ENCODE measurements at regions not wholly inside any gene's neighbourhood (a gene's known extent, or its start where the extent isn't known, plus 50 kb on each side); places are given as distances from the start of the nearest gene placed in this dataset.

DNA sequence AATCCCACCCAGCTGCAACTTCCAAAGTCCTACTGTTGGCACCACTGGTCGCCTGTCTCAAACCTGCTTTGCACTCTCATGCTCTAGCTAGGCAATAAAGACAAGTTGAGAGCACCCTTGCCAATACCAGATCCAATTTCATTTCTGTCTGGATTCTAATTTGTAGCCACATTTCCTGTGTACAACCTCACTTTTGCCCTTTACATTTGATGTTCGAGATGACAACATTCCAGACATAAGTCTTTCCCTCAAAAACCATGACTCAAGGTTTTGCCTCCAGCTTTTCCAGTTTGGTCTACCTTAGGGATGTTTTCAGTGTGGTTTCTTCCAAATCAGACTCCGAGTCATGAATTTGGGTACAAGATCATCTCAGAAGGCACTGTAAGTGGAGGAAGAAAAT is 309.0 kb downstream of the GPAM start:
- CTCF ChIA-PET, result no interaction called here
- no peaks in the 10 kb centered on the region for H3K9me3 ChIP-seq (ENCODE audit: insufficient read depth, low read depth)
- intact Hi-C loops (cut with micrococcal nuclease; ENCODE audit: unreplicated experiment), result no loop called here

DNA sequence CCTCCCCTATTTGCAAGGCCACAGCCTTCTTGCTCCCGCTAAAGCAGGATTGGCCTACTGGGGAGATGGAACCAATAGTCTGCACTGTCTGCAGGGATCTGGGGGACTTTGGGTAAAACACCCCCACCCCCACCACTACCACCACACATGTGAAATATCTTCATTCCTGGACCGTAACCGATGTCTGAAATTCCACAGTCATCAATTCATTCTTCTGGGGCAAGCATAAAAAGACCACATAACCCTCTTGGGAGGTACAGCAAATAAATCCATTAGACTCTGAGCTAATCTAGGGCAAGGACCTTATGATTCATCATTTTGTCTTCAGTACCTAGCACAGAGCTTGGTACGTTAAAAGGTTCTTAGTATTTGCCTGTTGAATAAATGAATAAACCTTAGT is 307.8 kb downstream of the GPAM start:
- H3K27me3 ChIP-seq (ENCODE audit: insufficient read depth, low read depth), result no peaks in the 10 kb centered on the region
- CTCF ChIA-PET, result no interaction called here
- H3K27ac ChIP-seq, result no peak overlapping the region
- no peak overlapping the region for H2AFZ ChIP-seq
- no peaks in the 10 kb centered on the region for H4K20me1 ChIP-seq (ENCODE audit: insufficient read depth)
- no peaks in the 10 kb centered on the region for H3K4me1 ChIP-seq (replicated peaks; ENCODE audit: insufficient read depth)
- no peak for DNase-seq
- no peaks in the 10 kb centered on the region for H3K9me2 ChIP-seq (ENCODE audit: insufficient read depth)
- intact Hi-C loops (cut with micrococcal nuclease; ENCODE audit: unreplicated experiment), result no loop called here
- H3K79me2 ChIP-seq (ENCODE audit: low read depth), result no peaks in the 10 kb centered on the region
- BruUV-seq (replicated peaks), result no TSS peak
- no peak overlapping the region for H3K4me3 ChIP-seq
- POLR2A ChIA-PET (ENCODE audit: unreplicated experiment), result no interaction called here
- no peak overlapping the region for H3K4me2 ChIP-seq
- no peaks in the 10 kb centered on the region for H3K9me3 ChIP-seq (ENCODE audit: insufficient read depth, low read depth)
- TF ChIP-seq, protein P1, sequence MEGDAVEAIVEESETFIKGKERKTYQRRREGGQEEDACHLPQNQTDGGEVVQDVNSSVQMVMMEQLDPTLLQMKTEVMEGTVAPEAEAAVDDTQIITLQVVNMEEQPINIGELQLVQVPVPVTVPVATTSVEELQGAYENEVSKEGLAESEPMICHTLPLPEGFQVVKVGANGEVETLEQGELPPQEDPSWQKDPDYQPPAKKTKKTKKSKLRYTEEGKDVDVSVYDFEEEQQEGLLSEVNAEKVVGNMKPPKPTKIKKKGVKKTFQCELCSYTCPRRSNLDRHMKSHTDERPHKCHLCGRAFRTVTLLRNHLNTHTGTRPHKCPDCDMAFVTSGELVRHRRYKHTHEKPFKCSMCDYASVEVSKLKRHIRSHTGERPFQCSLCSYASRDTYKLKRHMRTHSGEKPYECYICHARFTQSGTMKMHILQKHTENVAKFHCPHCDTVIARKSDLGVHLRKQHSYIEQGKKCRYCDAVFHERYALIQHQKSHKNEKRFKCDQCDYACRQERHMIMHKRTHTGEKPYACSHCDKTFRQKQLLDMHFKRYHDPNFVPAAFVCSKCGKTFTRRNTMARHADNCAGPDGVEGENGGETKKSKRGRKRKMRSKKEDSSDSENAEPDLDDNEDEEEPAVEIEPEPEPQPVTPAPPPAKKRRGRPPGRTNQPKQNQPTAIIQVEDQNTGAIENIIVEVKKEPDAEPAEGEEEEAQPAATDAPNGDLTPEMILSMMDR (conservative IDR thresholded peaks at IDR 0.05), result no peak
- TF ChIP-seq EZH2 (IDR thresholded peaks at IDR 0.05; ENCODE audit: low read depth), result no peak
- H3K36me3 ChIP-seq (ENCODE audit: low read depth), result no peaks in the 10 kb centered on the region
- no peaks in the 10 kb centered on the region for H3F3A ChIP-seq (ENCODE audit: insufficient read depth, low read depth)

More for the DNA sequence above, 309.0 kb downstream of the GPAM start:
- POLR2A ChIA-PET (ENCODE audit: unreplicated experiment), result no interaction called here
- no peaks in the 10 kb centered on the region for H3K4me1 ChIP-seq (replicated peaks; ENCODE audit: insufficient read depth)
- H2AFZ ChIP-seq, result no peak overlapping the region
- H3F3A ChIP-seq (ENCODE audit: insufficient read depth, low read depth), result no peaks in the 10 kb centered on the region
- no peak for TF ChIP-seq EZH2 (IDR thresholded peaks at IDR 0.05; ENCODE audit: low read depth)
- TF ChIP-seq, protein P1 (conservative IDR thresholded peaks at IDR 0.05), result no peak
- H3K27me3 ChIP-seq (ENCODE audit: insufficient read depth, low read depth), result no peaks in the 10 kb centered on the region
- H3K79me2 ChIP-seq (ENCODE audit: low read depth), result no peaks in the 10 kb centered on the region
- H3K4me2 ChIP-seq, result no peak overlapping the region
- H3K27ac ChIP-seq, result no peak overlapping the region
- no peaks in the 10 kb centered on the region for H3K9me2 ChIP-seq (ENCODE audit: insufficient read depth)
- DNase-seq, result no peak
- BruUV-seq (replicated peaks), result no TSS peak
- H3K4me3 ChIP-seq, result no peak overlapping the region
- no peaks in the 10 kb centered on the region for H3K36me3 ChIP-seq (ENCODE audit: low read depth)
- no peaks in the 10 kb centered on the region for H4K20me1 ChIP-seq (ENCODE audit: insufficient read depth)

DNA sequence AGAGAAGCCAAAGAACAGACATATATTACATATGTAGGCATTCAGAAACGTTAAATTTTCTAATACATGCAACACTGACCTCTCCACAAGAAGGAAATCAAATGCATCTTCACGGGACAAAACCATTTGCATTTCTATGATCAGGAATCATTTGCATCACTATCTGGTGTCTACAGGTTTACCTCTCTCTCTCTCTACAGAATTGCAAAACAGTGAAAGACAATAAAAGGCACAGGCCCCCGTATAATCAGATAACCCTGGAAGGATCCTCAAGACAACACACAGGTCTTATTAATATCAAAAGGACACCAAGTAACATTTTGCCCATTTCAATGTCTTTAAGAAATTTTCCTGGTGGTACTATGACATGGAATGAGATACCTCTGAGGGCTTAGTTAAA is 306.3 kb downstream of the GPAM start:
- no peaks in the 10 kb centered on the region for H4K20me1 ChIP-seq (ENCODE audit: insufficient read depth)
- no peak for TF ChIP-seq EZH2 (IDR thresholded peaks at IDR 0.05; ENCODE audit: low read depth)
- TF ChIP-seq, protein P1 (conservative IDR thresholded peaks at IDR 0.05), result no peak
- no peaks in the 10 kb centered on the region for H3K36me3 ChIP-seq (ENCODE audit: low read depth)
- POLR2A ChIA-PET (ENCODE audit: unreplicated experiment), result no interaction called here
- H3K4me3 ChIP-seq, result no peak overlapping the region
- H3K9me3 ChIP-seq (ENCODE audit: insufficient read depth, low read depth), result no peaks in the 10 kb centered on the region
- DNase-seq, result no peak
- H3K4me1 ChIP-seq (replicated peaks; ENCODE audit: insufficient read depth), result no peaks in the 10 kb centered on the region
- no peak overlapping the region for H3K27ac ChIP-seq
- no peak overlapping the region for H3K4me2 ChIP-seq
- no peaks in the 10 kb centered on the region for H3K79me2 ChIP-seq (ENCODE audit: low read depth)
- H3F3A ChIP-seq (ENCODE audit: insufficient read depth, low read depth), result no peaks in the 10 kb centered on the region
- no peak overlapping the region for H2AFZ ChIP-seq
- H3K27me3 ChIP-seq (ENCODE audit: insufficient read depth, low read depth), result no peaks in the 10 kb centered on the region
- intact Hi-C loops (cut with micrococcal nuclease; ENCODE audit: unreplicated experiment), result no loop called here
- no peaks in the 10 kb centered on the region for H3K9me2 ChIP-seq (ENCODE audit: insufficient read depth)
- no TSS peak for BruUV-seq (replicated peaks)
- CTCF ChIA-PET, result no interaction called here
